Upper lobe of left lung (tissue), 6 donors: ENCODE measurements at regions not wholly inside any gene's neighbourhood (a gene's known extent, or its start where the extent isn't known, plus 50 kb on each side); places are given as distances from the start of the nearest gene placed in this dataset.

Experiments
- ATAC-seq, 2 donors: fragments of 200-7000 bp; cut with Tn5 transposase; one replicate each; pipeline ENCODE4 v1.9.1; 2022; ENCODE audit warnings: mild to moderate bottlenecking in 2 of 2, moderate library complexity in 2 of 2; ENCODE audit not compliant: low FRiP score in 2 of 2
- DNase-seq, 2 donors: peaks; one replicate each; pipeline ENCODE4 v3.0.0-alpha.2; 2019 to 2020
- H3K27ac ChIP-seq, 4 donors: fragments of 200-600 bp; sonication (generic); one replicate each; pipeline ENCODE4 v1.5.1; 2016 to 2019
- H3K27me3 ChIP-seq, 4 donors: fragments of 200-600 bp; sonication (generic); one replicate each; pipeline ENCODE4 v1.5.1; 2017 to 2019
- H3K36me3 ChIP-seq, 4 donors: fragments of 200-600 bp; sonication (generic); one replicate each; pipeline ENCODE4 v1.5.1; 2016 to 2019
- H3K4me1 ChIP-seq, 4 donors: fragments of 200-600 bp; sonication (generic); one replicate each; pipeline ENCODE4 v1.5.1; 2018 to 2019
- H3K4me3 ChIP-seq, 4 donors: fragments of 200-600 bp; sonication (generic); one replicate each; pipeline ENCODE4 v1.5.1; 2017 to 2019; ENCODE audit warnings: mild to moderate bottlenecking in 2 of 4, moderate library complexity in 1 of 4
- H3K9me3 ChIP-seq, 4 donors: fragments of 200-600 bp; sonication (generic); one replicate each; pipeline ENCODE4 v1.5.1; 2018 to 2019
- EP300 ChIP-seq, 4 donors: sonication (generic); formaldehyde crosslinking; IDR thresholded peaks; one replicate each; pipeline ENCODE4 v1.5.1; 2017; ENCODE audit warnings: antibody characterized with exemption in 4 of 4, control low read depth in 2 of 4
- POLR2A ChIP-seq, 4 donors: fragments of 450-650 bp; IDR thresholded peaks; one replicate each; pipeline ENCODE4 v1.5.1; 2016 to 2017; ENCODE audit warnings: antibody characterized with exemption in 4 of 4, mild to moderate bottlenecking in 2 of 4
- POLR2AphosphoS5 ChIP-seq, 2 donors: sonication (generic); formaldehyde crosslinking; IDR thresholded peaks; one replicate each; pipeline ENCODE4 v1.5.1; 2017; ENCODE audit warnings: antibody characterized with exemption in 2 of 2
- WGBS, 2 donors: methylation state at CpG; one replicate each; pipeline ENCODE4 v1.1.5; 2017 to 2018; 5-methylcytosine and 5-hydroxymethylcytosine counted together
- TF ChIP-seq, protein P1 (sequence below), 6 experiments: fragments of 450-650 bp in 4 of 6; fragments of 200-600 bp in 2 of 6; sonication (generic) in 2 of 6; IDR thresholded peaks; one replicate each; pipeline ENCODE4 v1.5.1; 2016 to 2019; ENCODE audit warnings: antibody characterized with exemption in 6 of 6
- donor health status: DM: no; HTN: no; CAD: no; lungs with moderate emphysema.
- donor health status: DM: no; HTN: yes; CAD: no; lungs with severe emphysema.

GRCh38 chr4:188986271-188986689 is 847.0 kb downstream of the TRIML1 start:
- ATAC-seq = no peak
- Histone ChIP-seq H3K4me3 (no peak overlapping the region), H3K27me3 (no peaks in the 10 kb centered on the region), H3K9me3 (peaks cover 0 to 8% (median 0%) of the 10 kb centered on the region in 4 donors), H3K4me1 (no peaks in the 10 kb centered on the region), H3K36me3 (no peaks in the 10 kb centered on the region), H3K27ac (no peak overlapping the region)
- no peak for DNase-seq
- 53 to 65% methylated on average over 2 of the region's 2 CpGs for WGBS, 2 donors
- TF ChIP-seq POLR2A (IDR thresholded peaks at IDR 0.05) (no peak), EP300 (IDR thresholded peaks at IDR 0.05) (no peak), POLR2AphosphoS5 (IDR thresholded peaks at IDR 0.05) (no peak)
- TF ChIP-seq, protein P1, sequence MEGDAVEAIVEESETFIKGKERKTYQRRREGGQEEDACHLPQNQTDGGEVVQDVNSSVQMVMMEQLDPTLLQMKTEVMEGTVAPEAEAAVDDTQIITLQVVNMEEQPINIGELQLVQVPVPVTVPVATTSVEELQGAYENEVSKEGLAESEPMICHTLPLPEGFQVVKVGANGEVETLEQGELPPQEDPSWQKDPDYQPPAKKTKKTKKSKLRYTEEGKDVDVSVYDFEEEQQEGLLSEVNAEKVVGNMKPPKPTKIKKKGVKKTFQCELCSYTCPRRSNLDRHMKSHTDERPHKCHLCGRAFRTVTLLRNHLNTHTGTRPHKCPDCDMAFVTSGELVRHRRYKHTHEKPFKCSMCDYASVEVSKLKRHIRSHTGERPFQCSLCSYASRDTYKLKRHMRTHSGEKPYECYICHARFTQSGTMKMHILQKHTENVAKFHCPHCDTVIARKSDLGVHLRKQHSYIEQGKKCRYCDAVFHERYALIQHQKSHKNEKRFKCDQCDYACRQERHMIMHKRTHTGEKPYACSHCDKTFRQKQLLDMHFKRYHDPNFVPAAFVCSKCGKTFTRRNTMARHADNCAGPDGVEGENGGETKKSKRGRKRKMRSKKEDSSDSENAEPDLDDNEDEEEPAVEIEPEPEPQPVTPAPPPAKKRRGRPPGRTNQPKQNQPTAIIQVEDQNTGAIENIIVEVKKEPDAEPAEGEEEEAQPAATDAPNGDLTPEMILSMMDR (IDR thresholded peaks at IDR 0.05) = no peak

GRCh38 chr4:188987011-188987410 is 847.8 kb downstream of the TRIML1 start:
- ATAC-seq (no peak), DNase-seq (no peak)
- Histone ChIP-seq H3K4me3 (no peak overlapping the region), H3K36me3 (no peaks in the 10 kb centered on the region), H3K27ac (no peak overlapping the region), H3K9me3 (peaks cover 0 to 8% (median 0%) of the 10 kb centered on the region in 4 donors), H3K4me1 (no peaks in the 10 kb centered on the region), H3K27me3 (no peaks in the 10 kb centered on the region)
- 81 to 94% methylated on average over 1 of the region's 1 CpG for WGBS, 2 donors
- TF ChIP-seq, protein P1 (IDR thresholded peaks at IDR 0.05) = no peak
- no peak for TF ChIP-seq POLR2AphosphoS5 (IDR thresholded peaks at IDR 0.05)
- no peak for TF ChIP-seq EP300 (IDR thresholded peaks at IDR 0.05)
- TF ChIP-seq POLR2A (IDR thresholded peaks at IDR 0.05) = no peak

DNA sequence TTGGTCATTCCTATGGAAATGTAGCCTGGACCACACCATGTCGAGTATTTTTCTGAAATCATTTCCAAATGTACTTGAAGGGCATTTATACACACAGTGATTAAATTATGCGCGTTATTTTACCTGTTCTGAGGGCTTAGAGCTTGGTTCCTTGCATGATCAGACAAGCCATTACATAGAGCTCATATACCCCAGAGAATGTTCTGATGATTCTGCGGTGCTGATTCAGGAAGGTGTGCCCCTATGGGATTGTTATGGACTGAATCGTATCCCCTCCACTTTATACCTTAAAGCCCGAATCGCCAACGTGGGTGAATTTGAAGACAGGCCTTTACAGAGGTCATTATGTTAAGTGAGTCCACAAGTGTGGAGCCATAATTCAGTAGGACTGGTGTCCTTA is 848.9 kb downstream of the TRIML1 start:
- H3K4me1 ChIP-seq = no peaks in the 10 kb centered on the region
- no peak for TF ChIP-seq EP300 (IDR thresholded peaks at IDR 0.05)
- TF ChIP-seq, protein P1 (IDR thresholded peaks at IDR 0.05) = no peak
- TF ChIP-seq POLR2A (IDR thresholded peaks at IDR 0.05) = no peak
- TF ChIP-seq POLR2AphosphoS5 (IDR thresholded peaks at IDR 0.05) = no peak
- DNase-seq (no peak), ATAC-seq (no peak)
- no peak overlapping the region for H3K4me3 ChIP-seq
- no peaks in the 10 kb centered on the region for H3K27me3 ChIP-seq
- WGBS, 2 donors = 92 to 95% methylated on average over 8 of the region's 8 CpGs
- no peak overlapping the region for H3K27ac ChIP-seq
- H3K9me3 ChIP-seq = peaks cover 0 to 8% (median 0%) of the 10 kb centered on the region in 4 donors
- H3K36me3 ChIP-seq = no peaks in the 10 kb centered on the region

GRCh38 chr4:188989371-188989770 is 850.1 kb downstream of the TRIML1 start:
- Histone ChIP-seq H3K4me1 (no peaks in the 10 kb centered on the region), H3K36me3 (no peaks in the 10 kb centered on the region), H3K9me3 (peaks cover 0 to 8% (median 0%) of the 10 kb centered on the region in 4 donors), H3K27me3 (no peaks in the 10 kb centered on the region), H3K27ac (no peak overlapping the region), H3K4me3 (no peak overlapping the region)
- ATAC-seq (no peak), DNase-seq (no peak)
- 64 to 67% methylated on average over 3 of the region's 3 CpGs for WGBS, 2 donors
- TF ChIP-seq POLR2AphosphoS5 (IDR thresholded peaks at IDR 0.05) = no peak

GRCh38 chr4:188992706-188993105 is 853.5 kb downstream of the TRIML1 start:
- DNase-seq = no peak
- no peak for TF ChIP-seq EP300 (IDR thresholded peaks at IDR 0.05)
- no peak for TF ChIP-seq POLR2A (IDR thresholded peaks at IDR 0.05)
- TF ChIP-seq POLR2AphosphoS5 (IDR thresholded peaks at IDR 0.05) = no peak
- Histone ChIP-seq H3K27ac (no peak overlapping the region), H3K4me1 (no peaks in the 10 kb centered on the region), H3K36me3 (no peaks in the 10 kb centered on the region), H3K9me3 (no peaks in the 10 kb centered on the region), H3K27me3 (no peaks in the 10 kb centered on the region), H3K4me3 (no peak overlapping the region)
- no peak for ATAC-seq
- WGBS, 2 donors = 76 to 86% methylated on average over 1 of the region's 1 CpG

GRCh38 chr4:188993871-188994270 is 854.6 kb downstream of the TRIML1 start:
- WGBS, 2 donors = 74 to 77% methylated on average over 6 of the region's 6 CpGs
- TF ChIP-seq, protein P1 (IDR thresholded peaks at IDR 0.05) = no peak
- ATAC-seq = no peak
- H3K9me3 ChIP-seq = no peaks in the 10 kb centered on the region
- no peak overlapping the region for H3K4me3 ChIP-seq
- no peaks in the 10 kb centered on the region for H3K4me1 ChIP-seq
- H3K27ac ChIP-seq = no peak overlapping the region
- no peaks in the 10 kb centered on the region for H3K27me3 ChIP-seq
- H3K36me3 ChIP-seq = no peaks in the 10 kb centered on the region
- DNase-seq = no peak
